GM23338 (cell line): ENCODE measurements at regions not wholly inside any gene's neighbourhood (a gene's known extent, or its start where the extent isn't known, plus 50 kb on each side); places are given as distances from the start of the nearest gene placed in this dataset.

Experiments used
- POLR2AphosphoS5 ChIP-seq: IDR thresholded peaks from 2 replicates; pipeline ENCODE4 v1.6.1; 2016; ENCODE audit warnings: antibody characterized with exemption, low read depth
- TF ChIP-seq, protein P1 (sequence below), 2 experiments: fragments of 200-600 bp in 1 of 2; sonication (generic) in 1 of 2; conservative IDR thresholded peaks; 2 replicates each; pipeline versions ENCODE4 v1.5.1 to v1.6.1; 2016 to 2017; ENCODE audit warnings: antibody characterized with exemption in 2 of 2, low read depth in 2 of 2, mild to moderate bottlenecking in 2 of 2, moderate library complexity in 1 of 2

DNA sequence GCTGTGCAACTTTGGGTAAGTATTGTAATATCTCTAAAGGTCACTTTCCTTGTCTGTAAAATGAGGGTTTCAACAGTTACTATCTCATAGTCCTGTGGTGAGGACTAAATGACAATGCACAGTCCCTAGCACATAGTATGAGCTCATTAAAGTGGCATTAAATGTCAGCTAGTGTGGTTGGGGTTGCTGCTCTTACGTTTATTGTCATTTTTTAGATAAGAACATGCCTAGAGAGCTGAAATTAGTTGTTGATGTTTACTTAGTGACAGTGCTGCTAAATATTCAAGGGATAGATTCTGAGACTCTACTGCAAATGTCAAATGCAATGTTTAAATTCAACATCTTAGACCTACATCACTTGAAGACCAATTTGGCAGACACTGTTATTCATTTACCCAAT lies 356.1 kb upstream of the ETAA1 start:
- no peak for TF ChIP-seq POLR2AphosphoS5
- TF ChIP-seq, protein P1, sequence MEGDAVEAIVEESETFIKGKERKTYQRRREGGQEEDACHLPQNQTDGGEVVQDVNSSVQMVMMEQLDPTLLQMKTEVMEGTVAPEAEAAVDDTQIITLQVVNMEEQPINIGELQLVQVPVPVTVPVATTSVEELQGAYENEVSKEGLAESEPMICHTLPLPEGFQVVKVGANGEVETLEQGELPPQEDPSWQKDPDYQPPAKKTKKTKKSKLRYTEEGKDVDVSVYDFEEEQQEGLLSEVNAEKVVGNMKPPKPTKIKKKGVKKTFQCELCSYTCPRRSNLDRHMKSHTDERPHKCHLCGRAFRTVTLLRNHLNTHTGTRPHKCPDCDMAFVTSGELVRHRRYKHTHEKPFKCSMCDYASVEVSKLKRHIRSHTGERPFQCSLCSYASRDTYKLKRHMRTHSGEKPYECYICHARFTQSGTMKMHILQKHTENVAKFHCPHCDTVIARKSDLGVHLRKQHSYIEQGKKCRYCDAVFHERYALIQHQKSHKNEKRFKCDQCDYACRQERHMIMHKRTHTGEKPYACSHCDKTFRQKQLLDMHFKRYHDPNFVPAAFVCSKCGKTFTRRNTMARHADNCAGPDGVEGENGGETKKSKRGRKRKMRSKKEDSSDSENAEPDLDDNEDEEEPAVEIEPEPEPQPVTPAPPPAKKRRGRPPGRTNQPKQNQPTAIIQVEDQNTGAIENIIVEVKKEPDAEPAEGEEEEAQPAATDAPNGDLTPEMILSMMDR (conservative IDR thresholded peaks at IDR 0.05; ENCODE audit: low read depth in 2 of 2): no peak
